CD4-positive, alpha-beta T cell treated with Interleukin-2 at 100 ng/mL for 4 hours (primary cell): ENCODE measurements at regions not wholly inside any gene's neighbourhood (a gene's known extent, or its start where the extent isn't known, plus 50 kb on each side); places are given as distances from the start of the nearest gene placed in this dataset.
"Not testable (repeated sequence)": the region's sequence is repeated elsewhere in the genome, so short reads cannot be mapped to it uniquely, and the experiment has no call there.

Experiments
- DNase-seq: peaks from one replicate; pipeline ENCODE4 v3.0.0-alpha.2; 2020; ENCODE audit warnings: low spot score

- DNase-seq: no peak
Observed at GRCh38 chr3:169029674-169030285, 633.7 kb downstream of the MECOM start.

GRCh38 chr3:169028716-169029115, 634.8 kb downstream of the MECOM start:
- no peak for DNase-seq

- no peak for DNase-seq
Observed at GRCh38 chr3:169026543-169027182, 636.8 kb downstream of the MECOM start.

GRCh38 chr3:169022457-169022856, 641.1 kb downstream of the MECOM start:
- no peak for DNase-seq

GRCh38 chr3:169020371-169020770, 643.1 kb downstream of the MECOM start:
- no peak for DNase-seq

- DNase-seq: no peak
Observed at GRCh38 chr3:169009453-169009852, 654.1 kb downstream of the MECOM start.

GRCh38 chr3:169008776-169009358, 654.6 kb downstream of the MECOM start:
- DNase-seq: no peak

- DNase-seq: no peak
Observed at GRCh38 chr3:169007145-169007544, 656.4 kb downstream of the MECOM start.

GRCh38 chr3:169006398-169006797, 657.1 kb downstream of the MECOM start:
- not testable (repeated sequence) for DNase-seq

- DNase-seq: no peak
Observed at GRCh38 chr3:169002689-169003088, 660.8 kb downstream of the MECOM start.

GRCh38 chr3:168998792-168999191, 664.7 kb downstream of the MECOM start:
- DNase-seq: no peak

GRCh38 chr3:168997488-168997887, 666.0 kb downstream of the MECOM start:
- no peak for DNase-seq

GRCh38 chr3:168996622-168997021, 666.9 kb downstream of the MECOM start:
- no peak for DNase-seq

- DNase-seq: no peak
Observed at GRCh38 chr3:168995129-168995528, 668.4 kb downstream of the MECOM start.

- DNase-seq: no peak
Observed at GRCh38 chr3:168991803-168992202, 671.7 kb downstream of the MECOM start.

- DNase-seq: no peak
Observed at GRCh38 chr3:168990621-168991020, 672.9 kb downstream of the MECOM start.

GRCh38 chr3:168990134-168990533, 673.4 kb downstream of the MECOM start:
- no peak for DNase-seq

GRCh38 chr3:168989396-168989795, 674.1 kb downstream of the MECOM start:
- no peak for DNase-seq

- no peak for DNase-seq
Observed at GRCh38 chr3:168988853-168989252, 674.7 kb downstream of the MECOM start.

GRCh38 chr3:168984872-168985271, 678.6 kb downstream of the MECOM start:
- no peak for DNase-seq

- DNase-seq: no peak
Observed at GRCh38 chr3:168983046-168983445, 680.5 kb downstream of the MECOM start.

- DNase-seq: no peak
Observed at GRCh38 chr3:168981396-168981795, 682.1 kb downstream of the MECOM start.

GRCh38 chr3:168977716-168978374, 685.7 kb downstream of the MECOM start:
- DNase-seq: no peak
